CD4-positive, alpha-beta T cell treated with Interleukin-2 at 100 ng/mL for 4 hours (primary cell): ENCODE measurements at regions not wholly inside any gene's neighbourhood (a gene's known extent, or its start where the extent isn't known, plus 50 kb on each side); places are given as distances from the start of the nearest gene placed in this dataset.
"Not testable (repeated sequence)": the region's sequence is repeated elsewhere in the genome, so short reads cannot be mapped to it uniquely, and the experiment has no call there.

Experiments used
- DNase-seq: peaks from one replicate; pipeline ENCODE4 v3.0.0-alpha.2; 2020; ENCODE audit warnings: low spot score

DNA sequence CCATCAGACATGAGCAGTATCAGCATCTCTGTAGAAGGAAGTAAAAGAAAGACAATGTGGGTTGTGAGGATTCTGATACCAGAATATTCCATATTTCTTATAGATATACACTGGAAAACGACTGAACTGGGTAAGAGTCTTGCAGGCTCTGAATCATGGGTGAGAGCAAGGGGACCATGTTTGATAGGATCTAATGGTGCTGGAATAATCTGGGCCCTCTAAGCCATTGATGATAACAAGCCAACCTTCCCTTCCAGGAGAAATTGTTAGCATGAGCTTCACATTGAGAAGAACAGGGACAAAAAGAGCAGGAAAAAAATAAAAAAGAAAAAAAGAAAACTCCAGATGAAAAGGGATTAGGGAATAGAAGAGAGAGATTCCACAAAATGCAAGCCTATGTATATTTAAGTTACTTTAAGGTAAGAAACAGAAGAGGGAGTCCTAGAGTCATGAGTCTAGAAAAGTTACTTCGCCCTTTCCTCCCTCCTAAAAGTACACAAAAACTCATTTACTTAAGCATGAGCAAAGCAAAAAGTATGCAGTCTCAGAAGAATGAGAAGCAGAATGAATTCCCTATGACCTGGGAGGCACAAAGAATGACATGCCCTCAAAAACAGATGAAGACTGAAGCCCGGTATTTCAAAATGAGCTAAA lies 181.9 kb downstream of the TMEM26 start:
- DNase-seq = no peak

DNA sequence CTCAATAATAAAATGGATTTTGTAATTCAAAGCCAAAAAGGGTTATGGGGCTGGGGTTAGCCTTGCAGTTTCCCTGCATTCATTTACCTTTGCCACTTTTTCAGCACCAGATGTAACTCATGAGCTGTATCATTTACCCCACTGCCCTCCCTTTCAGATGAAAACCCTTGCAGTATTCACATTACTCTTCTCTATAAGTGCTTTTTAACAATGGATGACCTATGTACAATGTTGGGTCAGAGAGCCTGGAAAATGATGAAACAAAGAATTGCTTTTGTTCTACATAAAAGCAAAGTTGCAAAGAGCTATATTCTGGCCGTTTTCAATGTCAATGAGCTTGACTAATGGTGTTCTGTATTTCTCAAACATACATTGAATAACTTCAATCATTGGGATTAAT lies 189.7 kb downstream of the TMEM26 start:
- no peak for DNase-seq

DNA sequence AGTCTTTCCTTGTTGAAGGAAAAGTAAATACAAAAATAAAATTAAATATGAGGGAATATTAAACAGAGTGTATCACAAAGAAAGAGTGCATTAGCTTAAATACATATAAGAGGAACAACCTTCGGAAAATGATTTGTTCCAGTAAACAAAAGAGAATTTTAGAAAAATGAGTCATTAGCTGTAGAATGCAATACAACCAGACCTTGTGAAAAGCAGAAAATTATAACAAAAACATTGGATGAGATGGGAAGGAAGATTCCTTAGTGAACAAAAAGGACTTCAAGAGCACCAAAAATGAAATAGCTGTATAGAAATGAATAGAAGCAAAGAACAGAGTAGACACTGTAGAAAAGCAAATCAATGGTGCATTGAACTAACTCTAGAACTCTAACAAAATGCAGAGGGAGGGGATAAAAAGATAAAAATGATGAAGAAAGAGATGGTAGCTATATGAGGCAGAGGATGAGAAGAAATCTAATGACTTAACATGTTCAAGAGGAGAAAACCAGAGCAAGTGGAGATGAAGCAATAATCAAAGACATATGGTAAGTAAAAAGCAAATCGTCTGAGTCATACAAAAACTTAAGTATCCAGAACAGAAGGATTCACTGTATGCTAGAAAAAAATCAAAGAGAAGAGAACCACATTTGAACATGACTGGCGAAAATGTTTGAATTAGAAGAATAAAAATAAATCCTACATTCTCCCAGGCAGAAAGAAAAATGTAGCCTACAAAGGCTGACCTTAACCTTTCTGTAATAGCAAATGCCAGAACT lies 190.5 kb downstream of the TMEM26 start:
- no peak for DNase-seq

DNA sequence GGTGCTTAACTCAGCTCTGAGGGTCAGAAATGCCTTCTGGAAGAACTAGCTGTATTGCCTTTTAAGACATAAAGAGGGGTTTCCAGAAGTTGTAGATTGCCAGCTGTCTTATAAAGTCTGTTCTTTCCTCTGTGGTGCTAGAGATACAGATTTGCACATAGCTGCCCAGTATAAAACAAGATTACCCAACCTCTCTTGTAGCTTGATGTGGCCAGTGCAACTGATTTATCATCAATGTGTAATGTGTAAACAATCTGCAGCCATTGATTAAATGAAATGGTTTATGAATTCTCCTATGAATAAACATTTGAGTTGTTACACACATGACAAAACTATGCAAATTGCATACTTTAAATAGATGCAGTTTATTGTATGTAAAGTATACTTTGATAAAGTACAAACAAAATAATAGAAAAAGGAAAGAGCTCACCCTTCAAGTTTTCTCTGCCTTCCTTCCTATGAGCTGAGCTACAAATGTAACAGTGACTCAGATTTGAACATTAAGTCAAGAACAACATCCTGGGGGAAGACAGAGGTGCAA lies 195.2 kb downstream of the TMEM26 start:
- no peak for DNase-seq

DNA sequence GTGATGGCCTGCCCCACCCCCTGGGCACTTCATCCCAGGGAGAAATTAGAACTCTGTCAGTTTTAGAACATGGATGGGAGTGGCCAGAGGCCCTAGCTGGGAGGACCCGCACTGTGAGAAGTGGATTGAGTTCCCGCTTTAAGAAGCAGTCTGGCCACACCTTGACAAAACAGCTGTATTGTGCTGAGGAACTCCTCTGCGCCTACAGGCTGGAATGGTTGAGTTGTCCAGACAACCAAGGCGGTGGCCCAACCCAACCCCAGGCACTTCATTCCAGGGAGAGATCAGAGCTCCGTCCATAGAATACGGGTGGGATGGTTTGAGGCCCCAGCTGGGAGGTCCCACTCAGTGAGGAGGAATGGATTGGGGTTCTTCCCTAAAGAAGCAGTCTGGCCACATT lies 196.0 kb downstream of the TMEM26 start:
- DNase-seq = no peak

DNA sequence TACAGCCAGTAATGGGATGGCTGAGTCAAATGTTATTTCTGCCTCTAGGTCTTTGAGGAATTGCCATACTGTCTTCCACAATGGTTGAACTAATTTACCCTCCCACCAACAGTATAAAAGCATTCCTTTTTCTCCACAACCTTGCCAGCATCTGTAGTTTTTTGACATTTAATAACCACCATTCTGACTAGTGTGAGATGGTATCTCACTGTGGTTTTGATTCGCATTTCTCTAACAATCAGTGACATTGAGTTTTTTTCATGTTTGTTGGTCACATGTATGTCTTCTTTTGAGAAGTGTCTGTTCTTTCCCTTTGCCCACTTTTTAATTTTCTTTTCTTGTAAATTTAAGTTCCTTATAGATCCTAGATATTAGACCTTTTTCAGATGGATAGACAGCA lies 200.9 kb downstream of the TMEM26 start:
- not testable (repeated sequence) for DNase-seq

DNA sequence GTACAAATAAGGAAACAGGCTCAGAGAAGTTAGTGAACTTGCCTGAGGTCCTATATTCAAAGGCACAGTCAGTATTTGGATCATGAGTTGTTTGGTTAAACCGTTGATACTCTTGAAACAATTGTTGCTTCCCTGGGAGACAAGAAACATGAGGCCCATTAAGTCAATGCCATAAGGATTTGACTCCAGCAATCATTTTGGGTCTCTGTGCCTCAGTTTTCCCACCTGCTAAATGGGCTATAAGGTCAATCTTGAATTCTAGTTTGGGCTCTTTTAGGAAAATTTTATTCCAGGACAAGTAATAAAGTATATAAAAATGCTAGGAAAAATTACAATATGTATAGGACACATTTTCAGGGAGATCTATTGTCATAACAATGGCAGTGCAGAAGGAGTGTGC lies 202.1 kb downstream of the TMEM26 start:
- DNase-seq = no peak

DNA sequence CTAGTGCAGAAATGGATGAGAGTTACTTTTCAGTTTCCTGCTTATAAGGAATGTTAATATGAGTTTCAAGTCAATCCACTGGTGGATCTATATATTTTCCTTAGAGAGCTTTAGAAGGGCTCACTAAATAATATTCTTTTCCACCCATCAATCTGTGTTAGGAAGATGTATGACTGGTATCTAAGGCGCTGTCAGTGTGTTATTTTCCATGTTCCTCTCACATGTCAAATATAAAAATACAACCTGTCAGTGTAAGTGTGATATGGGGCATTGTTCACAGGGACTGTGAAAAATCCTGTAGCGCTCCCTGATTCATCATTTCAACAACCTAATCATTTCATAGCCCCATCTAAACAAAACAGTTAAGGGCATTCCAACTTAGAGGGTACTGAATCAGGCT lies 203.1 kb downstream of the TMEM26 start:
- DNase-seq = no peak

DNA sequence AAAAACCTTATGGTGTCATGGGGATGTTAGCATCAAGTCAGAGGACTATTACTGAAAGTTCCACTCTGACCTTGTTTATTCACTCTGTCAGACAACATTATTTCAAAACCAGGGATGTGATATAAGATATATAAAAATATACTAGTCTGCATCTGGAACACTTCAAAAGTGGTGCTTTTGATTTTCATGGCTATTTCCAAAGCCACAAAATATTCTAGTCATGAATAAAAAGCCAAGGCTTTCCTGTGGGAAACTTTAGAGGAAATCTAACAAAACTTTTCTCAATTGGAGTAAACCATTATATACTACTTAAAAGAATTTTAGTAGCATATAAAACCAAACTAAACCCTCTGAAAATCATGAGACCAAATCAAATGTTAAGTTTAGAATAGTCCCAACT lies 205.2 kb downstream of the TMEM26 start:
- DNase-seq = no peak

DNA sequence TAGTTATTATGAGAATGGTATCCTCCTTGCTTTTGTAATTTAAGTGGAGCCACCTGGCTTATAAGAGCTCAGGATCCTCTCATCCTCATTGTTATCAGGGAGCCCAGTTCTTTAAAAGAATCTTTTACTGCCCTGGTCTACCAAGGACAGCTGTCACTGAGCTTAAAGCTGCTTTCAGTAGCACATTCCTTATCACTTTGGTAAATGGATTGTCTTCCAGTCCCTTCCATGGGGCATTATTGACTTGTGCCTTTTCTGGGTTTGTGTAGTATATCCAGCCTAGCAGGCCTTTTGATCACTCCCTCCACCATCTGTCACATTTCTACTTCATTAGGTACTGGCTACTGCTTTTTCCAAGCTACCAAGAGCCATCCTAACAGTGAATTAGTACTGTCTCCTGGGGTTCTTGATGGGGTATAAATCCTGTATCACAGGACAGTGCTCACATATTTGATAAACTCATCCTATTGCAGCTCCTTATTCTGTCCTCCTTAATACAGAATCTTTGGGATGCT lies 208.9 kb downstream of the TMEM26 start:
- no peak for DNase-seq

DNA sequence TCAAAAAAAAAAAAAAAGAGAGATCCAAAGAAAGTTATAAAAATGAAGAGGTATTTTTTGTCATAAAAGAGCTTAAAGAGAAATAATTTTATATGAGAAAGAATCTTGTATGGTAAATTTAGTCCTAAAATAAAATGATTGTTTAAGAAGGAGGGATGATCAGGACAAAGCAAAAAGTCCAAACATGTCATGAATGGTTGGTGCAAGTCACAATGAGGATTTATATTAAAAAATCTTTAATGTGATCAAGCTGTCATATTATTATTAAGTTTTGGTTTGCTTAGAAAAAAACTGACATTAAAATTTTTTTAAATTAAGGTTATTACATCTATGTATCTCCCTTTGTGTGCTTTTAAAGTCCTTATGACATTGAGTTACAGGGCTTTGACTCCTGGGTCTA lies 220.4 kb downstream of the TMEM26 start:
- DNase-seq = no peak

DNA sequence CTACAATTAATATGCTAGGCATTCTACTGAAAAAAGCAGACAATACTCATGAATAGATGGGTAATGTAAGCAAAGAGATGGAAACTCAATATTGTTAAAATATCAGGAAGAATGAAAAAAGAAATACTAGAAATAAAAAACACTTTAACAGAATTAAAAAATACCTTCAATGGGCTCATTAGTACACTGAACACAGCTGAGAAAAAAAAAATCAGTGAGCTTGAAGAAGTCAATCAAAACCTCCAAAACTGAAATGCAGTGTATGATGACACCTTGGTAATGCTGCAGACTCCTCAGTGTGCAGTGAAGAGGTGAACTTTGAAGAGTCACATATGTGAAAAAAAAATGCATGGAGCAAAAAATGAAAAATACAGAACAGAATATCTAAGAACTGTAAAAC lies 227.2 kb downstream of the TMEM26 start:
- DNase-seq = no peak

DNA sequence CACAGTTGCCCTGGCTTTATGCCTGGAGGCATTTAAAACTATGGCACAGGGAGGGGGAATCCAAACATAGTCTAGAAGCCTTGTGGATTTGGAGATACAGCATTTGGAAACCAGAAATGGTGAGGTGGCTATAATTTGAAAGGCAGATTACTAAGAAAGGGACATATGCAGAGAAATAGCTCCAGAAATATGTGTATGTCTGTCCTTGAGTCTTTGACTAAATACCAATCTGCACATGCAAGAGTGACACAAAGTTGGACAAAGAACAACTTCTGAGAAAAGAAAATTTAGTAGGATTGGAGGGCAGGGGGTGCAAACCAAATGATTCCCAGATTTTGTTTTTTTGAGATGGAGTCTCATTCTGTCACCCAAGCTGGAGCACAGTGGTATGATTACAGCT lies 229.6 kb downstream of the TMEM26 start:
- no peak for DNase-seq

DNA sequence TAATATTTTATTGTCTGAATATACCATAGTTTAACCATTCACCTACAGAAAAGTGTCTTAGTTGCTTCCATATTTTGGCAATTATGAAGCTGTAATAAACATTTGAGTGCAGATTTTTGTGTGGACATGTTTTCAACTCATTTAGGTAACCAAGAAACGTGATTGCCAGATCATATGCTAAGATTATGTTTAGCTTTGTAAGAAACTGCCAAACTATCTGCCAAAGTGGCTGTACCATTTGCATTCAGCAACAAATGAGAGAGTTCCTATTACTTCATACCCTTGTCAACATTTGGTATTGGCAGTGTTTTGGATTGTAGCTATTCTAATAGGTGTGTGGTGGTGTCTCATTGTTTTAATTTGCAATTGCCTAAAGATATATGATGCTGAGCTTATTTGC lies 233.5 kb downstream of the TMEM26 start:
- DNase-seq = no peak

DNA sequence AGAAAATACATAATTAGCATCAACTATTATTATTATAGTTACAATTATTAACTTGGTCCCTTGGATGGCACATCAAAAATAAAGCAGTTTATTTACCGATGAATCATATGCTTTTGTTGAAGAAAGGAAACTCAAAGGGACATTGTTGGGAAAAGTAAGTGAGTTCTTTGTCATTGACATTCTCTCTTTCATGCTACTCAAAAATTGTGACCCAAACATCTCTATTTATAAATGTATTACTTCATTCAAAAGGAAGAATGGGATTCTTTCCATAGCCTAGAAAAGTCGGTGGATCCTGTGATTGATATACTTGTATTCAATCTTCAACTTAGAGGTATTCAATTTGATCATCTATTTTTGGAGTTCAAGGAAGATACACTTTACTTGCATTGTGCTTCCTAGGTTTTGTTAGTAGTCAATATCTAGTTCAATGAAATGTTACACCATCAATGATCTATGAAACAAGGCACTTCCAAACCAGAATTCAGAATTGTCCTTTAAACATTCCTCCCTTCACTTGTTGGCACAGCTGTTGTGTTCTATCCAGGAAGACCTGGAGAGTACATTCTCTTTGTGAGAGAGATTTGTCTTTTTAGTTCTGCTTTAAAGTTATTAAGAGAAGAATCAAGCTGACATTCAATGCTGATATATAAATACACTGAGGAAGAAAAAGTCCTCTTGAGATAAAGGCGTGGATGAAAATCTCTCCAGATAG lies 235.2 kb downstream of the TMEM26 start:
- DNase-seq = no peak

DNA sequence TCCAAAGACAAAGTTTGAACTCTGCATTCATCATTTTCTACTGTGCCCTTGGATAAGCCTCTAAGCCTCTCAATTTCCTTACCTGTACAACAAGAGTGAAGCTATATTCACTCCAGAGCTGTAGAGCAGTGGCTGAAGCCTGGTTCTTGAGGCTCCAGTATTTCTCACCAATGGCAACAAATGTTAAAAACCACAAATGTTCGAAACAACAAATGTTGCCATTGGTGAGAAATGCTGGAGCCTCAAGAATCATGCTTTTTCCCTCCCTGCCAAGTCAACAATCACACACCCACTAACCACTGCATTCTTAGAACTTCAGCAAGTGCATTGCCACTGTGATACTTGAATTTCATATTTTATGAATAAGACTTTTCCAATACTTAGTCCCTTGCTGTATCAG lies 237.9 kb downstream of the TMEM26 start:
- DNase-seq = no peak

DNA sequence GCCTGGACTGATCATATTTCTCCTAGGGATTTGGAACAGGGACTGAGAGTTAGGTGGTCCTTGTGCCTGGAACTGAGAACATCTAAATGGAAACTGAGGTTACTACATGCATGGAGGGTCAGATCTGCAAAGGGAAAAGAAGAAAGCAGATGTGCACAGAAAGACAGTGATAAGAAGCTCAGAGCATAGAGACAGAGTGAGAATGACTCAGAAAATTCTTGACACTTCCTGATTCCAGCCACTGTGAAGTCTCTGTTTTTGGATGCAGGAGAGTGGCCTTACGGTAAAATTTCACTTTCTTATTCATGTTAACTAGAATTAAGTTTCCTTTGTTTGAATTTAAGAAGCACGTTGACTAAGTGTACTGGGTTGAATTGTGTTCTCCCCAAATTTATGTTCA lies 241.7 kb downstream of the TMEM26 start:
- DNase-seq = no peak

DNA sequence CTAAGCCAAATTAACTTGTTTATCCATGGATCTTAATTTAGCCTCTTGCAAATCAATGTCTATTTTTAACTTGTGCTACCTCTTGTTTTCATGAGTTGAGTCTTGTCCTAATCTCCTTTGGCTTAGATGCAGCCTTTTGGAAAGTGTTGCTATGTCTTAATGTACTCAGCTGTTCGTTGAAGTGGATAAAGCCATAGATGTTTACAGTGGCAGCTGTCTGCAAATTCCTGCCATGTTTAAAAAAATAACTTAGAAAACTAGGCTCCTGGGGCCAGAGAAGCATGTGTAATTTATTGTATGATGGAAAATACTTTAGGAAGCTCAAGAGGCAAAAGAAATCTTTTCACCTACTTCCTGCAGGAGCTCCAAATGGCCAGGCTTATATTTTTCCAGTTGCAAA lies 253.1 kb upstream of the RHOBTB1 start:
- no peak for DNase-seq

DNA sequence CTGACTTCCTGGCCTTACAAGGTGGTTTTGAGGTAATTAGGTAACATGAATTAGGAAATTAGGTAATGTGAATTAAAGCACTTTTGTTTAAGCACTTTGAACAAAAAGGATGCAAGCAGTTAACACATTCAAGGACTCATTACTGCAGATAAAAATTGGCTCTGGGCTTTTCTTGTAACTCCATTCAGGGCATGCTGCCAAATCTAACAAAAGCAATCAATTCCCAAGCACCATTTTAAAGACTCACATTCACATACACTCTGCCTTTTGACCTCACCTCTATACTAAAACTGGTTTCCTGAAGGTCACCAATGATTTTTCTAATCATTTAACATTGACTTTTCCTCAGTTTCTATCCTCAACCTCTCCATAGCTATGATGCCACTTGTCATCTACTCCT lies 251.2 kb upstream of the RHOBTB1 start:
- no peak for DNase-seq

DNA sequence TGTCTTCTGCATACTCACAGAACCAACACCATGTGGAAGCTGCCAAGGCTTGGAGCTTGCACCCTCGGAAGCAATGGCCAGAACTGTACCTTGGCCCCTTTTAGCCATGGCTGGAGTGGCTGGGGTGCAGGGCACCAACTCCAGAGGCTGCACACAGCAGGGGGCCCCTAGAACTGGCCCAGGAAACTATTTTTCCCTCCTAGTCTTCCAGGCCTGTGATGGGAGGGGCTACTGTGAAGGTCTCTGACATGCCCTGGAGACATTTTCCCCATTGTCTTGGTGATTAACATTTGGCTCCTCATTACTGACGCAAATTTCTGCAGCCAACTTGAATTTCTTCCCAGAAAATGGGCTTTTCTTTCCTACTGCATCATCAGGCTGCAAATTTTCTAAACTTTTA lies 248.6 kb upstream of the RHOBTB1 start:
- not testable (repeated sequence) for DNase-seq

DNA sequence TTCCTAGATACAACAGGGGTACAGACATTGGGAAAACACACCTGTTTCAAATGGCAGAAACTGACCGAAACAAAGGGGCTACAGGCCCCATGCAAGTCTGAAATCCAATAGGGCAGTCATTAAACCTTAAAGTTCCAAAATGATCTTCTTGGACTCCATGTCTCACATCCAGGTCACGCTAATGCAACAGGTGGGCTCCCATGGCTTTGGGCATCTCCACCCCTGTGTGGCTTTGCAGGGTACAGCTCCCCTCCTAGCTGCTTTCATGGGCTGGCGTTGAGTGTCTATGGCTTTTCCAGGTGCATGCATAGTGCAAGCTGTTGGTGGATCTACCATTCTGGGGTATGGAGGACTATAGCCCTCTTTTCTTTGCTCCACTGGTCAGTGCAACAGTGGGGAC lies 248.1 kb upstream of the RHOBTB1 start:
- no peak for DNase-seq

DNA sequence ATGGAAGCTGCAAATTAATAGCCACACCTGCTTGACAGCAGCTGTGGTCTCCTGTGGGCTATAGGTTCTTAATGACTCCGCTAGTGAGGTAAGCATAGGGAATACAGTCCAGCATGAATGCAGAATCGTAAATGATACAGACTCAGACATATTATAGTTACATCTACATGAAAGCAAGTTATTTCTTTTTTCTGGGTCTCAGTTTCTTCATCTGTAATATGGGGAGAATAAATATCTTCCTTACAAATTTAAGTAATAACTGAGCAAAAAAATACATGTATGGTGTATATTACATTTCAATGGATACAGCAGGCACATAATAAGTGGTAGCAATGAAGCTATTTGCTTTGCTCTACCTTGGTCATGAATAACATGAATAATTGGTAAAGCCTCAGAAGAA lies 245.9 kb upstream of the RHOBTB1 start:
- no peak for DNase-seq

DNA sequence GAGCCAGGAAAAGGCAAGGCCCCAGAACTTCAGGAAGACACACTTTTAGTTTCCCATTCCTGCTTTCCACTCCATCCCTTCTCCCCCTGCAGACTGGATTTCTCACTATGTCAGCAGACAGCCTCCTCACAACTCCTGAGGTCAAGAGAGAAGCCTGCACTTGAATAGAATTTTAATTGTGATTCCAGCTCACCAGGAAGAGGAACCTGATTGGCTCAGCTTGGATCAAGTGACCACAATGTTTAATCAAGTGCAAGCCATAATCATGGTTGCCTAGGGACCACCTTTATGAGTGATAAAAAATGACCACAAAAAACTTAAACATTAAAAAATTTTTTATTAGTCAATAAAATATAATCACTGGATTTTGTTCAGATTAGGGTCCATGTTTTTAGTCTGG lies 244.7 kb upstream of the RHOBTB1 start:
- no peak for DNase-seq
